SK-N-SH (cell line): ENCODE measurements at regions not wholly inside any gene's neighbourhood (a gene's known extent, or its start where the extent isn't known, plus 50 kb on each side); places are given as distances from the start of the nearest gene placed in this dataset.

Experiments used
- CTCF ChIA-PET: fragments of 300-600, 350-600 bp; formaldehyde crosslinking; extraction: SDS; loops from one replicate; lab custom pipeline; 2021; lab: Yijun Ruan, JAX
- POLR2A ChIA-PET: fragments of 350-600 bp; sonication (Branson Sonifier 250); formaldehyde crosslinking; extraction: SDS; loops from one replicate; lab custom pipeline; 2020; ENCODE audit warnings: antibody characterized with exemption, inconsistent platforms; lab: Yijun Ruan, JAX
- DNase-seq: peaks from one replicate; pipeline ENCODE4 v3.0.0; 2012
- H2AFZ ChIP-seq: fragments of 200-600 bp; sonication (generic); 2 replicates; pipeline ENCODE4 v1.8.1; 2016; ENCODE audit warnings: antibody characterized with exemption, mild to moderate bottlenecking, low read depth
- H3F3A ChIP-seq: fragments of 200-600 bp; sonication (generic); replicated peaks from 2 replicates; pipeline ENCODE3; 2016; ENCODE audit warnings: antibody characterized with exemption, mild to moderate bottlenecking; ENCODE audit not compliant: insufficient read depth
- H3K27ac ChIP-seq, 2 experiments: fragments of 200-500 bp in 1 of 2; fragments of 200-600 bp in 1 of 2; sonication (Bioruptor generic) in 1 of 2; sonication (generic), shearing (Covaris generic) in 1 of 2; 2 replicates each; pipeline versions ENCODE4 v1.5.1 to v1.6.1; 2014 to 2016; ENCODE audit warnings: low read depth in 2 of 2, inconsistent platforms in 1 of 2, low read length in 1 of 2, mild to moderate bottlenecking in 1 of 2, mixed read lengths in 1 of 2
- H3K27me3 ChIP-seq: fragments of 200-600 bp; sonication (generic), shearing (Covaris generic); 2 replicates; pipeline ENCODE4 v1.6.1; 2016; ENCODE audit warnings: mixed run types; ENCODE audit not compliant: insufficient read depth
- H3K36me3 ChIP-seq, 2 experiments: fragments of 200-500 bp in 1 of 2; fragments of 200-600 bp in 1 of 2; sonication (Bioruptor generic) in 1 of 2; sonication (generic) in 1 of 2; replicated peaks in 1 of 2; 2 replicates each; pipeline versions ENCODE3 to v1.5.1; 2014 to 2016; ENCODE audit warnings: low read length in 1 of 2, mild to moderate bottlenecking in 1 of 2; ENCODE audit not compliant: insufficient read depth in 2 of 2, control insufficient read depth in 1 of 2
- H3K4me1 ChIP-seq, 2 experiments: fragments of 200-500 bp in 1 of 2; fragments of 200-600 bp in 1 of 2; sonication (Bioruptor generic) in 1 of 2; sonication (generic), shearing (Covaris generic) in 1 of 2; 2 replicates each; pipeline versions ENCODE4 v1.5.1 to v1.6.1; 2014 to 2016; ENCODE audit warnings: low read depth in 1 of 2, low read length in 1 of 2, mixed run types in 1 of 2; ENCODE audit not compliant: insufficient read depth in 2 of 2, control insufficient read depth in 1 of 2
- H3K4me2 ChIP-seq: fragments of 200-600 bp; sonication (generic), shearing (Covaris generic); 2 replicates; pipeline ENCODE4 v1.6.1; 2017; ENCODE audit warnings: mixed run types
- H3K4me3 ChIP-seq, 2 experiments: fragments of 200-500 bp in 1 of 2; fragments of 200-600 bp in 1 of 2; sonication (Bioruptor generic) in 1 of 2; sonication (generic), shearing (Covaris generic) in 1 of 2; 2 replicates each; pipeline versions ENCODE4 v1.5.1 to v1.8.1; 2014 to 2016; ENCODE audit warnings: low read depth in 2 of 2, inconsistent platforms in 1 of 2, low read length in 1 of 2, mild to moderate bottlenecking in 1 of 2, mixed read lengths in 1 of 2, moderate library complexity in 1 of 2
- H3K79me2 ChIP-seq: fragments of 200-600 bp; sonication (generic); 2 replicates; pipeline ENCODE4 v1.8.1; 2017; ENCODE audit warnings: mild to moderate bottlenecking; ENCODE audit not compliant: insufficient read depth
- H3K9ac ChIP-seq: fragments of 200-600 bp; sonication (generic); 2 replicates; pipeline ENCODE4 v1.6.1; 2017; ENCODE audit warnings: mixed run types
- H3K9me2 ChIP-seq: fragments of 200-600 bp; sonication (generic); 2 replicates; pipeline ENCODE4 v1.6.1; 2017; ENCODE audit warnings: mixed run types
- H3K9me3 ChIP-seq: fragments of 200-600 bp; sonication (generic); 2 replicates; pipeline ENCODE4 v1.6.1; 2017; ENCODE audit warnings: mixed run types, mild to moderate bottlenecking, moderate library complexity
- H4K20me1 ChIP-seq: fragments of 200-600 bp; sonication (generic); 2 replicates; pipeline ENCODE4 v1.6.1; 2017; ENCODE audit warnings: mild to moderate bottlenecking, mixed run types; ENCODE audit not compliant: insufficient read depth
- CHD2 ChIP-seq: fragments of 150-350 bp; IDR thresholded peaks from 2 replicates; pipeline ENCODE4 v1.6.1; 2018; ENCODE audit warnings: low read length; ENCODE audit not compliant: partially characterized antibody
- CTCF ChIP-seq: fragments of 200-600 bp; sonication (generic); IDR thresholded peaks from 2 replicates; pipeline ENCODE4 v1.6.1; 2017; ENCODE audit warnings: antibody characterized with exemption, mild to moderate bottlenecking, moderate library complexity
- FOXJ3 ChIP-seq: sonication (generic); formaldehyde crosslinking; IDR thresholded peaks from 2 replicates; pipeline ENCODE4 v1.5.1; 2020; ENCODE audit warnings: mild to moderate bottlenecking, missing genetic modification reagents
- GABPA ChIP-seq: IDR thresholded peaks from 2 replicates; pipeline ENCODE4 v1.4.0; 2012; ENCODE audit warnings: low read depth, mild to moderate bottlenecking
- GATA2 ChIP-seq: sonication (generic); formaldehyde crosslinking; IDR thresholded peaks from 2 replicates; pipeline ENCODE4 v1.5.0; 2020; ENCODE audit warnings: mild to moderate bottlenecking, missing genetic modification reagents
- MEF2A ChIP-seq: IDR thresholded peaks from 2 replicates; pipeline ENCODE4 v1.4.0; 2012; ENCODE audit warnings: low read depth, borderline replicate concordance
- MXI1 ChIP-seq: IDR thresholded peaks from 2 replicates; pipeline ENCODE4 v1.6.1; 2012; ENCODE audit warnings: mild to moderate bottlenecking, low read depth, low read length, improper control_type of control experiment
- NFIC ChIP-seq: IDR thresholded peaks from 2 replicates; pipeline ENCODE4 v1.4.0; 2012; ENCODE audit warnings: borderline replicate concordance
- NRF1 ChIP-seq: IDR thresholded peaks from 2 replicates; pipeline ENCODE4 v1.6.1; 2012; ENCODE audit warnings: low read depth, mild to moderate bottlenecking, low read length
- RAD21 ChIP-seq: IDR thresholded peaks from 2 replicates; pipeline ENCODE4 v1.6.1; 2012; ENCODE audit warnings: mild to moderate bottlenecking, low read length
- RCOR1 ChIP-seq: fragments of 150-350 bp; IDR thresholded peaks from 2 replicates; pipeline ENCODE4 v1.6.1; 2017; ENCODE audit warnings: antibody characterized with exemption, low read length
- REST ChIP-seq: IDR thresholded peaks from 2 replicates; pipeline ENCODE4 v1.6.1; 2012; ENCODE audit warnings: mild to moderate bottlenecking, low read depth, low read length, moderate library complexity
- RFX5 ChIP-seq: IDR thresholded peaks from 2 replicates; pipeline ENCODE4 v1.6.1; 2012; ENCODE audit warnings: mild to moderate bottlenecking, improper control_type of control experiment, low read length
- SIN3A ChIP-seq: IDR thresholded peaks from 2 replicates; pipeline ENCODE4 v1.6.1; 2012; ENCODE audit warnings: low read depth, mild to moderate bottlenecking, low read length, moderate library complexity, borderline replicate concordance
- TAF1 ChIP-seq: IDR thresholded peaks from 2 replicates; pipeline ENCODE4 v1.6.1; 2012; ENCODE audit warnings: low read depth, mild to moderate bottlenecking, low read length, moderate library complexity, borderline replicate concordance
- TCF12 ChIP-seq: IDR thresholded peaks from 2 replicates; pipeline ENCODE4 v1.4.0; 2012
- TEAD4 ChIP-seq: IDR thresholded peaks from 2 replicates; pipeline ENCODE4 v1.4.0; 2012; ENCODE audit warnings: mild to moderate bottlenecking, borderline replicate concordance; ENCODE audit not compliant: insufficient read depth
- WGBS: methylation state at CpG from one replicate; pipeline ENCODE4 v1.1.6; 2017; ENCODE audit warnings: low lambda C conversion rate; 5-methylcytosine and 5-hydroxymethylcytosine counted together
- TF ChIP-seq, protein P1 (sequence below): fragments of 150-350 bp; IDR thresholded peaks from 2 replicates; pipeline ENCODE4 v1.6.1; 2016; ENCODE audit warnings: mild to moderate bottlenecking, low read depth, low read length
- TF ChIP-seq, protein P2 (sequence below): IDR thresholded peaks from 2 replicates; pipeline ENCODE4; 2012

GRCh38 chr1:242827538-242827937 is 303.0 kb upstream of the PLD5 start:
- CTCF ChIA-PET, result interaction anchor here (0.6 kb wide), 1 partner anchor 358 kb away, joined by 3 read pairs; no protein-coding TSS in a partner anchor

DNA sequence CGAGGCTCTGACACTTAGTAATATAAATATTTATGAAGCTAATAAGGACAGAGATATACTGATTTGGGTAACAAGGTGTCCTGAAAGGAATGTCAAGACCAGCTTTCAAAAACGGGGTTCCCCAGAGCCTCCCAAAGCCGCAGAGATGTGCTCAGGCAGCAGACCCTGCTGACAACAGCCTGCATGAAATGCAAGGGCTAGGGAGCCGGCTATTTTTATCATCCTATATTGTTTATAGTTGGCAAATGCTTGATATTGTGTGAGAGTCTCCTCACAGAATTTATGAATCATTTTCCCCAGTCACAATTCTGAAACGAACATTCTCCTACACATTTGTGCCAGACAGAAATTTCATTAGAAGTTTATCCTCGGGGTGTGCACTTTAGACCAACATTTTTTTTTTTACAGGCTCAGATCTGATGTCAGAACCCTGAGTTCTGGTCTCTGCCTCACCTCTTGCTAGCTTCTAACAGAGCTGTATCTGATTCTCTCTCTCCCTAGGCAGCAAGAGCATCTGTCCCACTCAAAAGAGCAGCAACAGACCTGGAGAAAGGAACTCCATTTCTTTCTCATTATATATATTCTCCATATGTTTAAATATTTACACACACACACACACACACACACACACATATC is 302.3 kb upstream of the PLD5 start:
- DNase-seq, result peak; percentile 47
- WGBS, result under 1% methylated on average over 6 of the region's 6 CpGs
- Histone ChIP-seq H3K27me3 (no peaks in the 10 kb centered on the region), H2AFZ (no peak overlapping the region), H3K9ac (no peak overlapping the region), H3F3A (no peaks in the 10 kb centered on the region), H4K20me1 (no peaks in the 10 kb centered on the region), H3K36me3 (no peaks in the 10 kb centered on the region), H3K9me3 (no peaks in the 10 kb centered on the region), H3K4me1 (peaks cover 0 to 18% of the 10 kb centered on the region in 2 experiments; a peak in 2 of 4 replicates), H3K27ac (peak overlapping the region in 1 of 2 experiments; percentile 88; a peak in 2 of 4 replicates), H3K9me2 (no peaks in the 10 kb centered on the region), H3K4me2 (no peak overlapping the region), H3K79me2 (no peaks in the 10 kb centered on the region), H3K4me3 (no peak overlapping the region; a peak in 1 of 4 replicates)
- POLR2A ChIA-PET, result interaction anchor here (0.7 kb wide), 1 partner anchor 215 kb away, joined by 3 read pairs; no protein-coding TSS in a partner anchor
- CTCF ChIA-PET, result no interaction called here
- 0 out of 2 replicates have a peak, but pooled peaks have one; percentile 15 for TF ChIP-seq RCOR1
- TF ChIP-seq NFIC, result no peak
- TF ChIP-seq SIN3A, result no peak
- no peak for TF ChIP-seq GABPA
- peak; percentile 27 for TF ChIP-seq RAD21
- no peak for TF ChIP-seq MXI1
- TF ChIP-seq, protein P1, sequence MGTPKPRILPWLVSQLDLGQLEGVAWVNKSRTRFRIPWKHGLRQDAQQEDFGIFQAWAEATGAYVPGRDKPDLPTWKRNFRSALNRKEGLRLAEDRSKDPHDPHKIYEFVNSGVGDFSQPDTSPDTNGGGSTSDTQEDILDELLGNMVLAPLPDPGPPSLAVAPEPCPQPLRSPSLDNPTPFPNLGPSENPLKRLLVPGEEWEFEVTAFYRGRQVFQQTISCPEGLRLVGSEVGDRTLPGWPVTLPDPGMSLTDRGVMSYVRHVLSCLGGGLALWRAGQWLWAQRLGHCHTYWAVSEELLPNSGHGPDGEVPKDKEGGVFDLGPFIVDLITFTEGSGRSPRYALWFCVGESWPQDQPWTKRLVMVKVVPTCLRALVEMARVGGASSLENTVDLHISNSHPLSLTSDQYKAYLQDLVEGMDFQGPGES, result no peak
- TF ChIP-seq, protein P2, sequence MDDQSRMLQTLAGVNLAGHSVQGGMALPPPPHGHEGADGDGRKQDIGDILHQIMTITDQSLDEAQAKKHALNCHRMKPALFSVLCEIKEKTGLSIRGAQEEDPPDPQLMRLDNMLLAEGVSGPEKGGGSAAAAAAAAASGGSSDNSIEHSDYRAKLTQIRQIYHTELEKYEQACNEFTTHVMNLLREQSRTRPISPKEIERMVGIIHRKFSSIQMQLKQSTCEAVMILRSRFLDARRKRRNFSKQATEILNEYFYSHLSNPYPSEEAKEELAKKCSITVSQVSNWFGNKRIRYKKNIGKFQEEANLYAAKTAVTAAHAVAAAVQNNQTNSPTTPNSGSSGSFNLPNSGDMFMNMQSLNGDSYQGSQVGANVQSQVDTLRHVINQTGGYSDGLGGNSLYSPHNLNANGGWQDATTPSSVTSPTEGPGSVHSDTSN, result no peak
- TF ChIP-seq NRF1, result no peak
- TF ChIP-seq TCF12, result no peak
- TF ChIP-seq CTCF, result no peak
- no peak for TF ChIP-seq MEF2A
- peak; percentile 20; the same call in 1 of the 2 replicates for TF ChIP-seq GATA2 (CRISPR knock-in tag)
- no peak for TF ChIP-seq CHD2
- TF ChIP-seq REST, result no peak
- no peak for TF ChIP-seq TEAD4
- TF ChIP-seq TAF1, result no peak
- TF ChIP-seq RFX5, result no peak

More at GRCh38 chr1:242827538-242827937, 303.0 kb upstream of the PLD5 start:
- Histone ChIP-seq H3K4me2 (no peak overlapping the region), H4K20me1 (no peaks in the 10 kb centered on the region), H3K4me3 (no peak overlapping the region; a peak in 1 of 4 replicates), H3K9ac (no peak overlapping the region), H3K27me3 (no peaks in the 10 kb centered on the region), H3K4me1 (peaks cover 0 to 18% of the 10 kb centered on the region in 2 experiments; a peak in 2 of 4 replicates), H3K79me2 (no peaks in the 10 kb centered on the region), H3K9me3 (no peaks in the 10 kb centered on the region), H3K36me3 (no peaks in the 10 kb centered on the region), H3F3A (no peaks in the 10 kb centered on the region), H2AFZ (no peak overlapping the region)
- peak; percentile 33 for DNase-seq
- TF ChIP-seq FOXJ3 (CRISPR knock-in tag), result no peak
- TF ChIP-seq RCOR1, result 0 out of 2 replicates have a peak, but pooled peaks have one; percentile 37
- TF ChIP-seq, all 33 proteins: peak for 1
- Histone ChIP-seq H3K27ac (peak overlapping the region in 1 of 2 experiments; percentile 88; a peak in 1 of 4 replicates), H3K9me2 (no peaks in the 10 kb centered on the region)
- POLR2A ChIA-PET, result no interaction called here
